ENCODE measurements at regions not wholly inside any gene's neighbourhood (a gene's known extent, or its start where the extent isn't known, plus 50 kb on each side); places are given as distances from the start of the nearest gene placed in this dataset.
"Not testable (repeated sequence)": the region's sequence is repeated elsewhere in the genome, so short reads cannot be mapped to it uniquely, and the experiment has no call there.

DNA sequence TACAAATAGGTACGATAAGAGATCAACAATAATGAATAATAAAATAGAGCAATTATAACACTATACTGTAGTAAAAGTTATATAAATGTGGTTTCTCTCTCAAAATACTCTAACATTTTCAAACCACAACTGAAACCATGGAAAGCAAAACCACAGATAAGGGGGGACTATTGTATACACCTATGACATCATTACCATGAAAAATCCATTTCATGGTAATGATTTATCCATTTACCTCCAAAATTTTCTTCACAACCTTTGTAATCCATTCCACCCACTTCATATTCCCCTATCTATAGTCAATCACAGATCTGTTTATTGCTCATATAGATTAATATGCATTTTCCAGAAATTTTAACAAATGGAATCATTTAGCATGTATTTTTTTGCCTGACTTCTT lies 163.9 kb upstream of the G2E3 start:
- H3K4me1 ChIP-seq (ENCODE audit: control insufficient read depth in 2 of 3, insufficient read depth in 2 of 3, low read depth in 1 of 3, low read length in 3 of 3): no peaks in the 10 kb centered on the region
- FAIRE-seq: no peak
- H3K4me3 ChIP-seq (ENCODE audit: low read length in 3 of 3): no peak overlapping the region
- no peaks in the 10 kb centered on the region for H3K36me3 ChIP-seq (ENCODE audit: control insufficient read depth in 2 of 3, insufficient read depth in 3 of 3, low read length in 3 of 3)
- no peak for DNase-seq
- TF ChIP-seq, protein P1, sequence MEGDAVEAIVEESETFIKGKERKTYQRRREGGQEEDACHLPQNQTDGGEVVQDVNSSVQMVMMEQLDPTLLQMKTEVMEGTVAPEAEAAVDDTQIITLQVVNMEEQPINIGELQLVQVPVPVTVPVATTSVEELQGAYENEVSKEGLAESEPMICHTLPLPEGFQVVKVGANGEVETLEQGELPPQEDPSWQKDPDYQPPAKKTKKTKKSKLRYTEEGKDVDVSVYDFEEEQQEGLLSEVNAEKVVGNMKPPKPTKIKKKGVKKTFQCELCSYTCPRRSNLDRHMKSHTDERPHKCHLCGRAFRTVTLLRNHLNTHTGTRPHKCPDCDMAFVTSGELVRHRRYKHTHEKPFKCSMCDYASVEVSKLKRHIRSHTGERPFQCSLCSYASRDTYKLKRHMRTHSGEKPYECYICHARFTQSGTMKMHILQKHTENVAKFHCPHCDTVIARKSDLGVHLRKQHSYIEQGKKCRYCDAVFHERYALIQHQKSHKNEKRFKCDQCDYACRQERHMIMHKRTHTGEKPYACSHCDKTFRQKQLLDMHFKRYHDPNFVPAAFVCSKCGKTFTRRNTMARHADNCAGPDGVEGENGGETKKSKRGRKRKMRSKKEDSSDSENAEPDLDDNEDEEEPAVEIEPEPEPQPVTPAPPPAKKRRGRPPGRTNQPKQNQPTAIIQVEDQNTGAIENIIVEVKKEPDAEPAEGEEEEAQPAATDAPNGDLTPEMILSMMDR (IDR thresholded peaks at IDR 0.05; ENCODE audit: borderline replicate concordance, extremely low read depth, insufficient read depth): no peak
- no peaks in the 10 kb centered on the region for H3K9me3 ChIP-seq (ENCODE audit: control insufficient read depth in 2 of 3, insufficient read depth in 1 of 3, low read length in 3 of 3)
- no peak overlapping the region for H3K9ac ChIP-seq (ENCODE audit: low read length in 3 of 3)
- no peak overlapping the region for H3K27ac ChIP-seq (ENCODE audit: low read depth in 2 of 2, low read length in 2 of 2)
- no peaks in the 10 kb centered on the region for H3K27me3 ChIP-seq (ENCODE audit: control insufficient read depth, insufficient read depth, low read length)
- intact Hi-C loops (cut with DNase I): no loop called here

DNA sequence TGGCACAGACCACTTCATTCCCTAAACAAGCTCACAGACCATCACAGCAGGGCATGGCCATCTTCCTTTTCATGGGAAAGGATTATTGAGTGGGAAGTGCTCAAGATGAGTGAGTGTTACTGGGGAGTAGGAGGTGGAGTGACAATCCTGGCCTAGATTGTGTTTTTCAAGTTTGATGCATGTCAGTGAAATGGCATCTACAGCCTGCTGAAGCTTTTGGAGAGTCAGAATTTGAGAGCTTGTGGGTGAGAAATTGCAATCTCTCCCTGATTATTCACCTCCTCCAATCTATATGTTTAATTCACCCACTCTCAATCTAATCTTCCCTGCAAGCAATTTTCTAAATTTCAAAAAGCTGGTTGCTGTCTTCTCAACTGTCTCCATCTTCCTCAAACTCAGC lies 156.1 kb upstream of the G2E3 start:
- no peak overlapping the region for H3K4me3 ChIP-seq (ENCODE audit: low read length in 3 of 3)
- TF ChIP-seq, protein P1 (IDR thresholded peaks at IDR 0.05; ENCODE audit: borderline replicate concordance, extremely low read depth, insufficient read depth): no peak
- no peak for DNase-seq
- intact Hi-C loops (cut with DNase I): no loop called here
- no peak overlapping the region for H3K9ac ChIP-seq (ENCODE audit: low read length in 3 of 3)
- H3K27ac ChIP-seq (ENCODE audit: low read depth in 2 of 2, low read length in 2 of 2): no peak overlapping the region
- no peaks in the 10 kb centered on the region for H3K36me3 ChIP-seq (ENCODE audit: control insufficient read depth in 2 of 3, insufficient read depth in 3 of 3, low read length in 3 of 3)
- H3K9me3 ChIP-seq (ENCODE audit: control insufficient read depth in 2 of 3, insufficient read depth in 1 of 3, low read length in 3 of 3): no peaks in the 10 kb centered on the region
- H3K4me1 ChIP-seq (ENCODE audit: control insufficient read depth in 2 of 3, insufficient read depth in 2 of 3, low read depth in 1 of 3, low read length in 3 of 3): no peaks in the 10 kb centered on the region
- no peak for FAIRE-seq
- H3K27me3 ChIP-seq (ENCODE audit: control insufficient read depth, insufficient read depth, low read length): no peaks in the 10 kb centered on the region

DNA sequence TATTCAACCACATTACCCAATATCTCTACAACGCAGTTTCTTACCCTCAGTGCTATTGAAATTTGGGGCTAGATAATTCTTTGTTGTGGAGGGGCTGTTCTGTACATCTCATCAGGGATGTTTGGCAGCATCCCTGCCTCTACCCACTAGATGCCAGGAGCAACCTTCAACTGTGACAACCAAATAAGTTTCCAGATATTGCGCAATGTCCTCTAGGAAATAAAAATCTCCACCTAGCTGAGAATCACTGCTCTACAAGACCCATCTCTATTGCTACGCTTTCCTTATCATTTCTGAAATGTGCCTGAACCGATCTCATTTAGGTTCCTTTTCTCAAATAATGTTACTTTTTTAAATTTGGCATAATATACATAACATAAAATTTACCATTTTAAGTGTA lies 155.2 kb upstream of the G2E3 start:
- no peak for DNase-seq
- intact Hi-C loops (cut with DNase I): no loop called here
- Histone ChIP-seq H3K9ac (ENCODE audit: low read length in 3 of 3) (no peak overlapping the region), H3K27me3 (ENCODE audit: control insufficient read depth, insufficient read depth, low read length) (no peaks in the 10 kb centered on the region), H3K27ac (ENCODE audit: low read depth in 2 of 2, low read length in 2 of 2) (no peak overlapping the region), H3K9me3 (ENCODE audit: control insufficient read depth in 2 of 3, insufficient read depth in 1 of 3, low read length in 3 of 3) (no peaks in the 10 kb centered on the region), H3K4me1 (ENCODE audit: control insufficient read depth in 2 of 3, insufficient read depth in 2 of 3, low read depth in 1 of 3, low read length in 3 of 3) (no peaks in the 10 kb centered on the region), H3K4me3 (ENCODE audit: low read length in 3 of 3) (no peak overlapping the region), H3K36me3 (ENCODE audit: control insufficient read depth in 2 of 3, insufficient read depth in 3 of 3, low read length in 3 of 3) (no peaks in the 10 kb centered on the region)
- TF ChIP-seq, protein P1 (IDR thresholded peaks at IDR 0.05; ENCODE audit: borderline replicate concordance, extremely low read depth, insufficient read depth): no peak
- FAIRE-seq: no peak

DNA sequence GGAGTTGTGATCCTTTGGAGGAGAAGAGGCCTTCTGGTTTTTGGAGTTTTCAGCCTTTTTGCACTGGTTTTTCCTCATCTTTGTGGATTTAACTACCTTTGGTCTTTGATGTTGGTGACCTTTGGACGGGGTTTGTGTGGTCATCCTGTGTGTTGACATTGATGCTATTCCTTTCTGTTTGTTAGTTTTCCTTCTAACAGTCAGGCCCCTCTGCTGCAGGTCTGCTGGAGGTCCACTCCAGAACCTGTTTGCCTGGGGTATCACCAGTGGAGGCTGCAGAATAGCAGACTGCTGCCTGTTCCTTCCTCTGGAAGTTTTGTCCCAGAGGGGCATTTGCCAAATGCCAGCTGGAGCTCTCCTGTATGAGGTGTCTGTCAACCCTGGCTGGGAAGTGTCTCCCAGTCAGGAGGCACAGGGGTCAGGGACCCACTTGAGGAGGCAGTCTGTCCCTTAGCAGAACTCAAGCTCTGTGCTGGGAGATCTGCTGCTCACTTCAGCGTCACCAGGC lies 149.4 kb upstream of the G2E3 start:
- FAIRE-seq; H3K4me1 ChIP-seq (ENCODE audit: control insufficient read depth in 2 of 3, insufficient read depth in 2 of 3, low read depth in 1 of 3, low read length in 3 of 3); DNase-seq; H3K27ac ChIP-seq (ENCODE audit: low read depth in 2 of 2, low read length in 2 of 2); H3K9me3 ChIP-seq (ENCODE audit: control insufficient read depth in 2 of 3, insufficient read depth in 1 of 3, low read length in 3 of 3); H3K4me3 ChIP-seq (ENCODE audit: low read length in 3 of 3); intact Hi-C loops (cut with DNase I); H3K36me3 ChIP-seq (ENCODE audit: control insufficient read depth in 2 of 3, insufficient read depth in 3 of 3, low read length in 3 of 3); H3K27me3 ChIP-seq (ENCODE audit: control insufficient read depth, insufficient read depth, low read length); H3K9ac ChIP-seq (ENCODE audit: low read length in 3 of 3): not testable (repeated sequence)
